Lower leg skin (tissue), 3 donors: ENCODE measurements at regions not wholly inside any gene's neighbourhood (a gene's known extent, or its start where the extent isn't known, plus 50 kb on each side); places are given as distances from the start of the nearest gene placed in this dataset.

Experiments
- POLR2A ChIP-seq, 2 donors: fragments of 450-650 bp; IDR thresholded peaks; one replicate each; pipeline ENCODE4 v1.6.1; 2016 to 2017; ENCODE audit warnings: antibody characterized with exemption in 2 of 2, mild to moderate bottlenecking in 1 of 2, moderate library complexity in 1 of 2
- TF ChIP-seq, protein P1 (sequence below), 3 donors: fragments of 450-650 bp; IDR thresholded peaks; one replicate each; pipeline ENCODE4 v1.5.1; 2016; ENCODE audit warnings: antibody characterized with exemption in 3 of 3, mild to moderate bottlenecking in 3 of 3, moderate library complexity in 2 of 3

DNA sequence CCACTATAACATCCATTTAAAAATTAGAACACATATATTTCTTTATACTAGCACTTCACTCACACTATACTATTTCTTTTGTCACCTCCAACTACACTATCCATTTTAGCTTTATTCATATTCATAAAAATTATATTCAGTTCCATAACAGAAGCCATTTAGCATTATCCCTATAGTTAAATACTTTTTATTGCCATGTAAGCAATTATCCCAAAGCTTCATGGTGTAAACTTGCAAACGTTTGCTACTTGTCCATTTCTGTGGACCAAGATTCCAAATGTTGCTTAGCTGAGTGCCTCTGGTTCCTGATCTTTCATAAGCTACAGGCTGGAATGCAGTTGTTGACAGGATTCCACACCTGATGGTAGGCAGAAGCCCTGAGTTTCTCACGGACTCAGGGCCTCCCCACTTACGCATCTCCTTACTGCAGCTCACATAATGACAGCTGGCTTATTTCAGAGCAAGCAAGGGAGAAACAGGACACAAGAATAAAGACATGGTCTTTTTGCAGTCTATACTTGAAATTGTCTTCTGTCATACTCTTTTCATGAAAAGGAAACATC is 1584.8 kb downstream of the SLITRK5 start:
- TF ChIP-seq, protein P1, sequence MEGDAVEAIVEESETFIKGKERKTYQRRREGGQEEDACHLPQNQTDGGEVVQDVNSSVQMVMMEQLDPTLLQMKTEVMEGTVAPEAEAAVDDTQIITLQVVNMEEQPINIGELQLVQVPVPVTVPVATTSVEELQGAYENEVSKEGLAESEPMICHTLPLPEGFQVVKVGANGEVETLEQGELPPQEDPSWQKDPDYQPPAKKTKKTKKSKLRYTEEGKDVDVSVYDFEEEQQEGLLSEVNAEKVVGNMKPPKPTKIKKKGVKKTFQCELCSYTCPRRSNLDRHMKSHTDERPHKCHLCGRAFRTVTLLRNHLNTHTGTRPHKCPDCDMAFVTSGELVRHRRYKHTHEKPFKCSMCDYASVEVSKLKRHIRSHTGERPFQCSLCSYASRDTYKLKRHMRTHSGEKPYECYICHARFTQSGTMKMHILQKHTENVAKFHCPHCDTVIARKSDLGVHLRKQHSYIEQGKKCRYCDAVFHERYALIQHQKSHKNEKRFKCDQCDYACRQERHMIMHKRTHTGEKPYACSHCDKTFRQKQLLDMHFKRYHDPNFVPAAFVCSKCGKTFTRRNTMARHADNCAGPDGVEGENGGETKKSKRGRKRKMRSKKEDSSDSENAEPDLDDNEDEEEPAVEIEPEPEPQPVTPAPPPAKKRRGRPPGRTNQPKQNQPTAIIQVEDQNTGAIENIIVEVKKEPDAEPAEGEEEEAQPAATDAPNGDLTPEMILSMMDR (IDR thresholded peaks at IDR 0.05) = no peak
- TF ChIP-seq POLR2A (IDR thresholded peaks at IDR 0.05) = no peak
